ENCODE measurements at regions not wholly inside any gene's neighbourhood (a gene's known extent, or its start where the extent isn't known, plus 50 kb on each side); places are given as distances from the start of the nearest gene placed in this dataset.
A peak's percentile ranks its signal among the peaks of the same experiment; 100 is the strongest.

DNA sequence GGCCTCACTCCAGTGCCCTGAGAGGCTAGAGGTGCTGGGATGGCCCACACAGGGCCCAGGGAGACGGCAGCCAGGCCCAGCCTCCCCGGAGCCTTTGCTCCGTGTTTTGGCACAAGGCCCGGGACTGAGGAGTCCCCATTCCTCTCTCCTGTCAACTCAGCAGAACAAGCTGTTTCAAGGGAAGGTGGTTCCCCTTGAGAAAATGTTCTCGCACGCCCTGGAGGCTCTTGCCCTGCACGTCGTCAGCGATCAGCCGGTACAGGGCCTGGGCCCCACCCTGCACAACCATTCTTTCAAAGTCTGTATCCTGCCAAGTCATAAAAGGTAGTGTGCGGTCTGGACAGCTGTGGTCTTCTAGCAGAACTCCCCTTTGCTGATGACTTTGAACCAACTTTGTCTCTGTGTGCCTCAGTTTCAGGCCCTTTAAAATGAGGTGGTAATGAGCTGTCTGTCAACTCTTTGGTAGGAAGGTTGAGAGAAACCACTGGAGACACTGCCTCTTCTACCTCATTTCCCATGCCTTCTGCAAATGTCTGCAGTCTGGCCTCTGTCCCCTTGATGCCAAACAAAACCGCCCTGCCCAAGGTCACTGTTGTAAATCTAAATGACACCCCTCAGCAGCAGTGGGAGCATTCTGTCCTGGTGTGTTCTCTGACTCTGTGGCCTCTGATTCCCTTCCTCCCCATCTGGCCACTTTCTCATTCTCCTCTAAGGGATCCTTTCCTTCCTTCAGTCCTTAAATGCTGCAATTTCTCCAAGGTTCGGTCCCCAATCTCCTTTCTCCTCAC lies 138.6 kb upstream of the JUN start:
- TF ChIP-seq, protein P1, sequence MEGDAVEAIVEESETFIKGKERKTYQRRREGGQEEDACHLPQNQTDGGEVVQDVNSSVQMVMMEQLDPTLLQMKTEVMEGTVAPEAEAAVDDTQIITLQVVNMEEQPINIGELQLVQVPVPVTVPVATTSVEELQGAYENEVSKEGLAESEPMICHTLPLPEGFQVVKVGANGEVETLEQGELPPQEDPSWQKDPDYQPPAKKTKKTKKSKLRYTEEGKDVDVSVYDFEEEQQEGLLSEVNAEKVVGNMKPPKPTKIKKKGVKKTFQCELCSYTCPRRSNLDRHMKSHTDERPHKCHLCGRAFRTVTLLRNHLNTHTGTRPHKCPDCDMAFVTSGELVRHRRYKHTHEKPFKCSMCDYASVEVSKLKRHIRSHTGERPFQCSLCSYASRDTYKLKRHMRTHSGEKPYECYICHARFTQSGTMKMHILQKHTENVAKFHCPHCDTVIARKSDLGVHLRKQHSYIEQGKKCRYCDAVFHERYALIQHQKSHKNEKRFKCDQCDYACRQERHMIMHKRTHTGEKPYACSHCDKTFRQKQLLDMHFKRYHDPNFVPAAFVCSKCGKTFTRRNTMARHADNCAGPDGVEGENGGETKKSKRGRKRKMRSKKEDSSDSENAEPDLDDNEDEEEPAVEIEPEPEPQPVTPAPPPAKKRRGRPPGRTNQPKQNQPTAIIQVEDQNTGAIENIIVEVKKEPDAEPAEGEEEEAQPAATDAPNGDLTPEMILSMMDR (IDR thresholded peaks at IDR 0.05; ENCODE audit: unreplicated experiment): no peak
- Mint-ChIP-seq H3K36me3 (ENCODE audit: insufficient read depth, unreplicated experiment) (no peaks in the 10 kb centered on the region), H3K4me3 (ENCODE audit: unreplicated experiment) (peak overlapping the region; percentile 7), H3K9me3 (ENCODE audit: unreplicated experiment) (no peaks in the 10 kb centered on the region), H3K4me1 (ENCODE audit: insufficient read depth, unreplicated experiment) (peaks cover 52% of the 10 kb centered on the region), H3K27ac (ENCODE audit: low read depth, unreplicated experiment) (peak overlapping the region; percentile 87), H3K27me3 (ENCODE audit: insufficient read depth, unreplicated experiment) (no peaks in the 10 kb centered on the region)
- intact Hi-C loops (cut with micrococcal nuclease): loop anchor here (10.0 kb wide), 1 partner anchor 772 kb away; no protein-coding TSS in a partner anchor
- BruUV-seq (replicated peaks): no TSS peak
- POLR2A ChIA-PET: interaction anchor here (0.6 to 3.3 kb wide), 20 partner anchors 9 to 752 kb away, joined by 3 to 38 read pairs (median 4); partner anchors contain the start of gene JUN
- DNase-seq (ENCODE audit: unreplicated experiment): peak; percentile 91
- CTCF ChIA-PET: interaction anchor here (0.6 kb wide), 1 partner anchor 83 kb away, joined by 3 read pairs; no protein-coding TSS in a partner anchor

DNA sequence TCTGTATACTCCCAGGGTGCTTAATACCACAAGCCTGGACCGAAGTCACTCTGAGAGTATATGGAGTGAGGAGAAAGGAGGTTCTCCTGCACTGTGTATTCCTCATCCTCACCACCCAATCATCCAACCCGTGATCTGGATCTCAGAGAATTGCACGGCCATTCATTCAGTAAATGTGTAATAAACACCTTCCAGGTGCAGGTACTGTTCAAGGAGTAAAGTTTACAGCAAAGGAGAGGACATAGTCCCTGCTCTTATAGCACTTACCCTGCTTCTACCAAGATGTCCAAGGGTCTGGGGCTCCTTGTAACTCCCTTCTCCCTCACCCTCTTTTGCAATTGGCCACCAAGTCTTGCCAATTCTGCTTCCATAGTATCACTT lies 139.2 kb upstream of the JUN start:
- Mint-ChIP-seq H3K4me1 (ENCODE audit: insufficient read depth, unreplicated experiment) (peaks cover 58% of the 10 kb centered on the region), H3K4me3 (ENCODE audit: unreplicated experiment) (no peak overlapping the region), H3K27me3 (ENCODE audit: insufficient read depth, unreplicated experiment) (no peaks in the 10 kb centered on the region), H3K36me3 (ENCODE audit: insufficient read depth, unreplicated experiment) (no peaks in the 10 kb centered on the region), H3K27ac (ENCODE audit: low read depth, unreplicated experiment) (peak overlapping the region; percentile 87), H3K9me3 (ENCODE audit: unreplicated experiment) (no peaks in the 10 kb centered on the region)
- ChIA-PET POLR2A (interaction anchor here (0.6 to 3.3 kb wide), 12 partner anchors 8 to 751 kb away, joined by 3 to 38 read pairs (median 8); partner anchors contain the start of gene JUN), CTCF (interaction anchor here (0.7 kb wide), 1 partner anchor 563 kb away, joined by 3 read pairs; no protein-coding TSS in a partner anchor)
- DNase-seq (ENCODE audit: unreplicated experiment): no peak
- no TSS peak for BruUV-seq (replicated peaks)
- TF ChIP-seq, protein P1 (IDR thresholded peaks at IDR 0.05; ENCODE audit: unreplicated experiment): no peak
- intact Hi-C loops (cut with micrococcal nuclease): loop anchor here (10.0 kb wide), 1 partner anchor 772 kb away; no protein-coding TSS in a partner anchor

DNA sequence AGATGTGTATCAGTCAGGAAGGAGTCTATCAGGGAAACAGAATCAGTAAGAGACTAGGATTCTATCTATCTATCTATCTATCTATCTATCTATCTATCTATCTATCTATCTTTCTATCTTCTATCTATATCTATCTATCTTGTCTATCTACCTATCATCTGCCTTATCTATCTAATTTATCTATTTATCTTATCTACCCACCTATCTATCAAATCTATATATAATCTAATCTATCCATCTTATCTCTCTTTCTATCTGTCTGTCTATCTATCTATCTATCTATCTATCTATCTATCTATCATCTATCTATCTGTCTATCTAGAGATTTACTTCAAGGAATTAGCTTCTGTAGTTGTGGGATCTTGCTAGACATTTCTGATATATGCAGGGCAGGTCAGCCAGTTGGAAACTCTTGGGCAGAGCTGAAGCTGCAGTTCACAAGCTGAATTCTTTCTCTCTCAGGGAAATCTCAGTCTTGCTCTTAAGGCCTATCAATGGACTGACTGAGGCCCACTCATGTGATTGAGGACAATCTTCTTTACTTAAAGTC lies 140.2 kb upstream of the JUN start:
- ChIA-PET POLR2A (interaction anchor here (0.7 to 3.0 kb wide), 3 partner anchors 8 to 144 kb away, joined by 3 to 12 read pairs (median 3); no protein-coding TSS in a partner anchor), CTCF (interaction anchor here (0.6 to 1.2 kb wide), 4 partner anchors 8 to 145 kb away, joined by 3 to 4 read pairs (median 4); no protein-coding TSS in a partner anchor)
- intact Hi-C loops (cut with micrococcal nuclease): loop anchor here (10.0 kb wide), 1 partner anchor 771 kb away; no protein-coding TSS in a partner anchor
- no peaks in the 10 kb centered on the region for H3K36me3 Mint-ChIP-seq (ENCODE audit: insufficient read depth, unreplicated experiment)
- no peak for DNase-seq (ENCODE audit: unreplicated experiment)
- BruUV-seq (replicated peaks): no TSS peak
- no peak overlapping the region for H3K4me3 Mint-ChIP-seq (ENCODE audit: unreplicated experiment)
- peaks cover 65% of the 10 kb centered on the region for H3K4me1 Mint-ChIP-seq (ENCODE audit: insufficient read depth, unreplicated experiment)
- TF ChIP-seq, protein P1 (IDR thresholded peaks at IDR 0.05; ENCODE audit: unreplicated experiment): no peak
- no peaks in the 10 kb centered on the region for H3K9me3 Mint-ChIP-seq (ENCODE audit: unreplicated experiment)
- H3K27ac Mint-ChIP-seq (ENCODE audit: low read depth, unreplicated experiment): peak overlapping the region; percentile 87
- H3K27me3 Mint-ChIP-seq (ENCODE audit: insufficient read depth, unreplicated experiment): no peaks in the 10 kb centered on the region

DNA sequence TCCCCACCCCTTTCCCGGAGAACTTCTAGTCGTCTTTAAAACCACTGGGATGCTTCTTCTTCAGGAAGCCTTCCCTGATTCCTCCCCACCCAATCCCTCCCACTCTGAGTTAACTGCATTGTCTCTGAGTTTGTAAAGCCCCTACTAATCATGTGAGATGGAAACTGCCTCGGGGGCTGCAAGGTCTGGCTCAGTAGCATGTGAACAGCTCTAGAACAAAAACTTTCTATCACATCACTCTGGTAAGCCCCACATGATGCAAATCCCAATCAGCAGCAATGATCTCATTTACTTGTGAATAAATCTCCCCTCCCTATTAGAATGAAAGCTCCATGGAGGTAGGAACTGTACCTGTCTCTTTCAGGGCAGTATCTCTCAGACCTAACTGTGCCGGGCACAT lies 141.0 kb upstream of the JUN start:
- intact Hi-C loops (cut with micrococcal nuclease): loop anchor here (10.0 kb wide), 1 partner anchor 770 kb away; no protein-coding TSS in a partner anchor
- DNase-seq (ENCODE audit: unreplicated experiment): no peak
- peaks cover 70% of the 10 kb centered on the region for H3K4me1 Mint-ChIP-seq (ENCODE audit: insufficient read depth, unreplicated experiment)
- POLR2A ChIA-PET: interaction anchor here (0.6 to 0.9 kb wide), 2 partner anchors 7 to 108 kb away, joined by 3 read pairs; no protein-coding TSS in a partner anchor
- no peaks in the 10 kb centered on the region for H3K27me3 Mint-ChIP-seq (ENCODE audit: insufficient read depth, unreplicated experiment)
- no peak overlapping the region for H3K27ac Mint-ChIP-seq (ENCODE audit: low read depth, unreplicated experiment)
- H3K36me3 Mint-ChIP-seq (ENCODE audit: insufficient read depth, unreplicated experiment): no peaks in the 10 kb centered on the region
- H3K4me3 Mint-ChIP-seq (ENCODE audit: unreplicated experiment): no peak overlapping the region
- no peaks in the 10 kb centered on the region for H3K9me3 Mint-ChIP-seq (ENCODE audit: unreplicated experiment)
- TF ChIP-seq, protein P1 (IDR thresholded peaks at IDR 0.05; ENCODE audit: unreplicated experiment): no peak
- CTCF ChIA-PET: interaction anchor here (1.2 kb wide), 1 partner anchor 8 kb away, joined by 4 read pairs; no protein-coding TSS in a partner anchor
- BruUV-seq (replicated peaks): no TSS peak
